SK-N-SH treated with all-trans-retinoic acid at 6 μM for 48 hours (cell line): ENCODE measurements at regions not wholly inside any gene's neighbourhood (a gene's known extent, or its start where the extent isn't known, plus 50 kb on each side); places are given as distances from the start of the nearest gene placed in this dataset.

Experiments
- ATAC-seq: fragments of 200-7000 bp; cut with Tn5 transposase; 3 replicates; pipeline ENCODE4 v1.9.1; 2020; ENCODE audit warnings: mild to moderate bottlenecking, moderate library complexity
- ARNTL ChIP-seq: fragments of 450-650 bp; formaldehyde crosslinking; IDR thresholded peaks from 2 replicates; pipeline ENCODE4 v1.5.0; 2020; ENCODE audit warnings: low read depth, mild to moderate bottlenecking, moderate library complexity, borderline replicate concordance
- BACH2 ChIP-seq: fragments of 250-450 bp; sonication (Bioruptor Pico); IDR thresholded peaks from 2 replicates; pipeline ENCODE4 v1.9.0; 2021; ENCODE audit warnings: mild to moderate bottlenecking, borderline replicate concordance
- CSDC2 ChIP-seq: fragments of 250-450 bp; sonication (Bioruptor Pico); IDR thresholded peaks from 2 replicates; pipeline ENCODE4 v1.5.0; 2020; ENCODE audit warnings: mild to moderate bottlenecking, moderate library complexity
- ESRRG ChIP-seq: fragments of 250-450 bp; sonication (Bioruptor Pico); IDR thresholded peaks from 2 replicates; pipeline ENCODE4 v1.6.1; 2021; ENCODE audit warnings: mild to moderate bottlenecking
- GLIS3 ChIP-seq: fragments of 250-450 bp; sonication (Bioruptor Pico); IDR thresholded peaks from 2 replicates; pipeline ENCODE4 v1.5.0; 2020; ENCODE audit warnings: mild to moderate bottlenecking, moderate library complexity
- ISL1 ChIP-seq: fragments of 250-450 bp; sonication (Bioruptor Pico); IDR thresholded peaks from 2 replicates; pipeline ENCODE4 v2.1.2; 2022; ENCODE audit warnings: mild to moderate bottlenecking, moderate library complexity
- OSR1 ChIP-seq: fragments of 250-450 bp; sonication (Bioruptor Pico); IDR thresholded peaks from 2 replicates; pipeline ENCODE4 v1.8.0; 2022; ENCODE audit warnings: moderate library complexity, mild to moderate bottlenecking, inconsistent platforms
- PPARA ChIP-seq: fragments of 250-450 bp; sonication (Bioruptor Pico); IDR thresholded peaks from 2 replicates; pipeline ENCODE4 v1.5.0; 2020; ENCODE audit warnings: mild to moderate bottlenecking, borderline replicate concordance
- RARB ChIP-seq: fragments of 250-450 bp; sonication (Bioruptor Pico); IDR thresholded peaks from 2 replicates; pipeline ENCODE4 v1.8.0; 2021; ENCODE audit warnings: mild to moderate bottlenecking, moderate library complexity
- SNAI2 ChIP-seq: fragments of 250-450 bp; sonication (Bioruptor Pico); IDR thresholded peaks from 2 replicates; pipeline ENCODE4 v1.5.0; 2020; ENCODE audit warnings: mild to moderate bottlenecking, moderate library complexity
- TCF4 ChIP-seq: fragments of 250-450 bp; sonication (Bioruptor Pico); IDR thresholded peaks from 2 replicates; pipeline ENCODE4 v1.8.0; 2021; ENCODE audit warnings: mild to moderate bottlenecking, moderate library complexity, borderline replicate concordance
- TOX ChIP-seq: fragments of 250-450 bp; sonication (Bioruptor Pico); IDR thresholded peaks from 2 replicates; pipeline ENCODE4 v1.8.0; 2021; ENCODE audit warnings: mild to moderate bottlenecking, moderate library complexity, borderline replicate concordance
- ZC3H10 ChIP-seq: fragments of 250-450 bp; sonication (Bioruptor Pico); IDR thresholded peaks from 2 replicates; pipeline ENCODE4 v1.5.1; 2021; ENCODE audit warnings: mild to moderate bottlenecking, moderate library complexity
- ZFP3 ChIP-seq: fragments of 250-450 bp; sonication (Bioruptor Pico); IDR thresholded peaks from 2 replicates; pipeline ENCODE4 v1.5.0; 2020; ENCODE audit warnings: mild to moderate bottlenecking, moderate library complexity
- ZFP30 ChIP-seq: fragments of 450-650 bp; formaldehyde crosslinking; IDR thresholded peaks from 2 replicates; pipeline ENCODE4 v1.5.0; 2022; ENCODE audit warnings: mild to moderate bottlenecking, moderate library complexity
- ZNF565 ChIP-seq: fragments of 450-650 bp; formaldehyde crosslinking; conservative IDR thresholded peaks from 2 replicates; pipeline ENCODE4 v1.5.0; 2020; ENCODE audit warnings: low read depth, mild to moderate bottlenecking, moderate library complexity
- ZNF8 ChIP-seq: fragments of 450-650 bp; formaldehyde crosslinking; IDR thresholded peaks from 2 replicates; pipeline ENCODE4 v1.5.0; 2020; ENCODE audit warnings: mild to moderate bottlenecking, moderate library complexity
- TF ChIP-seq, protein P1 (sequence below): fragments of 250-450 bp; sonication (Bioruptor Pico); IDR thresholded peaks from 2 replicates; pipeline ENCODE4 v1.5.1; 2020; ENCODE audit warnings: low read depth, mild to moderate bottlenecking, moderate library complexity
- TF ChIP-seq, protein P2 (sequence below): fragments of 250-450 bp; sonication (Bioruptor Pico); IDR thresholded peaks from 2 replicates; pipeline ENCODE4 v1.8.0; 2020; ENCODE audit warnings: mild to moderate bottlenecking, moderate library complexity, borderline replicate concordance
- TF ChIP-seq, protein P3 (sequence below): fragments of 250-450 bp; sonication (Bioruptor Pico); IDR thresholded peaks from 2 replicates; pipeline ENCODE4 v1.5.1; 2021; ENCODE audit warnings: mild to moderate bottlenecking, moderate library complexity
- TF ChIP-seq, protein P4 (sequence below): fragments of 250-450 bp; sonication (Bioruptor Pico); IDR thresholded peaks from 2 replicates; pipeline ENCODE4 v1.8.0; 2021; ENCODE audit warnings: low read depth, mild to moderate bottlenecking, moderate library complexity, borderline replicate concordance

DNA sequence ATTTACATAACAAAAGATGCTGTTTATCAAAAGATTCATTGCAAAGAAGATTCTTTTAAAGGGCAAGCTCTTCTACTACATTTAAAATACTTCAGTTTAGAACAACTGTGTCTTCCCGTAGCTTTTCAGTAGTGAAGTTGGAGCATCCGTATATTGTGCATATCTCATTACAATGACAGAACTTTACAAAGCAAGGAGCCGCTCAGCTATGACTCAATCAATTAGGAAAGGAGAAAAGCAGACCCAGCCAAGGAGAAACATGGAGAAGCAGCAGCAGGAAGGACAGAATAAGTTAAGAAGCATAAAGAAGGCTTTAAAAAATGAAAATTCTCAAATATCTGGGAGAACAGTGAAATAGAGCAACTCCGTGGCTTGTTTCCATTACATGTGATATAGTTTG lies 132.6 kb upstream of the SMLR1 start:
- ATAC-seq: peak; percentile 85

DNA sequence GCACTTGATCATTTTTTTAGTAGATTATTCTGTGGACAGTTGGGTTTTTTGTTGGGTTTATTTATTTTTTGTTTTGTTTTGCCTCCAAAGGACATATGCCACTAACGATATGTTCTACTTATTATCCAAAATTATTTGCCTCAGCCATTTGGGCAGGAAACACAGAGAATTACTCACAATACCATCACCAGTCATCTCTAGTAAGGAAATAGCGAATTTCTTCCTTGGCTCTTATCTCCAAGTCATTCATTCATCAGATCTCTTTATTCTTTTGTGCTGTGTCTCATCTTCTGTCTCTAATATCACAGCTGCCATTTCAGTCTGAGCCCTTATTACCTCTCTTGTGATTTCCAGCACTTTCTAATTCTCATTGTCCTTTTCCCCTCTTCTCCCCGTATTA lies 130.4 kb upstream of the SMLR1 start:
- TF ChIP-seq ISL1 (no peak), ESRRG (CRISPR knock-in tag) (no peak), ZFP30 (CRISPR knock-in tag) (no peak), ZFP3 (CRISPR knock-in tag) (no peak), PPARA (no peak), ZNF565 (no peak), OSR1 (no peak), TOX (no peak), BACH2 (CRISPR knock-in tag) (no peak), RARB (CRISPR knock-in tag) (no peak), CSDC2 (CRISPR knock-in tag) (no peak), ARNTL (CRISPR knock-in tag) (no peak)
- TF ChIP-seq, protein P1, sequence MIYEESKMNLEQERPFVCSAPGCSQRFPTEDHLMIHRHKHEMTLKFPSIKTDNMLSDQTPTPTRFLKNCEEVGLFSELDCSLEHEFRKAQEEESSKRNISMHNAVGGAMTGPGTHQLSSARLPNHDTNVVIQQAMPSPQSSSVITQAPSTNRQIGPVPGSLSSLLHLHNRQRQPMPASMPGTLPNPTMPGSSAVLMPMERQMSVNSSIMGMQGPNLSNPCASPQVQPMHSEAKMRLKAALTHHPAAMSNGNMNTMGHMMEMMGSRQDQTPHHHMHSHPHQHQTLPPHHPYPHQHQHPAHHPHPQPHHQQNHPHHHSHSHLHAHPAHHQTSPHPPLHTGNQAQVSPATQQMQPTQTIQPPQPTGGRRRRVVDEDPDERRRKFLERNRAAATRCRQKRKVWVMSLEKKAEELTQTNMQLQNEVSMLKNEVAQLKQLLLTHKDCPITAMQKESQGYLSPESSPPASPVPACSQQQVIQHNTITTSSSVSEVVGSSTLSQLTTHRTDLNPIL: no peak
- TF ChIP-seq, protein P2, sequence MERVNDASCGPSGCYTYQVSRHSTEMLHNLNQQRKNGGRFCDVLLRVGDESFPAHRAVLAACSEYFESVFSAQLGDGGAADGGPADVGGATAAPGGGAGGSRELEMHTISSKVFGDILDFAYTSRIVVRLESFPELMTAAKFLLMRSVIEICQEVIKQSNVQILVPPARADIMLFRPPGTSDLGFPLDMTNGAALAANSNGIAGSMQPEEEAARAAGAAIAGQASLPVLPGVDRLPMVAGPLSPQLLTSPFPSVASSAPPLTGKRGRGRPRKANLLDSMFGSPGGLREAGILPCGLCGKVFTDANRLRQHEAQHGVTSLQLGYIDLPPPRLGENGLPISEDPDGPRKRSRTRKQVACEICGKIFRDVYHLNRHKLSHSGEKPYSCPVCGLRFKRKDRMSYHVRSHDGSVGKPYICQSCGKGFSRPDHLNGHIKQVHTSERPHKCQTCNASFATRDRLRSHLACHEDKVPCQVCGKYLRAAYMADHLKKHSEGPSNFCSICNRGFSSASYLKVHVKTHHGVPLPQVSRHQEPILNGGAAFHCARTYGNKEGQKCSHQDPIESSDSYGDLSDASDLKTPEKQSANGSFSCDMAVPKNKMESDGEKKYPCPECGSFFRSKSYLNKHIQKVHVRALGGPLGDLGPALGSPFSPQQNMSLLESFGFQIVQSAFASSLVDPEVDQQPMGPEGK: no peak
- TF ChIP-seq, protein P3, sequence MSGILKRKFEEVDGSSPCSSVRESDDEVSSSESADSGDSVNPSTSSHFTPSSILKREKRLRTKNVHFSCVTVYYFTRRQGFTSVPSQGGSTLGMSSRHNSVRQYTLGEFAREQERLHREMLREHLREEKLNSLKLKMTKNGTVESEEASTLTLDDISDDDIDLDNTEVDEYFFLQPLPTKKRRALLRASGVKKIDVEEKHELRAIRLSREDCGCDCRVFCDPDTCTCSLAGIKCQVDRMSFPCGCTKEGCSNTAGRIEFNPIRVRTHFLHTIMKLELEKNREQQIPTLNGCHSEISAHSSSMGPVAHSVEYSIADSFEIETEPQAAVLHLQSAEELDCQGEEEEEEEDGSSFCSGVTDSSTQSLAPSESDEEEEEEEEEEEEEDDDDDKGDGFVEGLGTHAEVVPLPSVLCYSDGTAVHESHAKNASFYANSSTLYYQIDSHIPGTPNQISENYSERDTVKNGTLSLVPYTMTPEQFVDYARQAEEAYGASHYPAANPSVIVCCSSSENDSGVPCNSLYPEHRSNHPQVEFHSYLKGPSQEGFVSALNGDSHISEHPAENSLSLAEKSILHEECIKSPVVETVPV (CRISPR knock-in tag): no peak
- TF ChIP-seq, protein P4, sequence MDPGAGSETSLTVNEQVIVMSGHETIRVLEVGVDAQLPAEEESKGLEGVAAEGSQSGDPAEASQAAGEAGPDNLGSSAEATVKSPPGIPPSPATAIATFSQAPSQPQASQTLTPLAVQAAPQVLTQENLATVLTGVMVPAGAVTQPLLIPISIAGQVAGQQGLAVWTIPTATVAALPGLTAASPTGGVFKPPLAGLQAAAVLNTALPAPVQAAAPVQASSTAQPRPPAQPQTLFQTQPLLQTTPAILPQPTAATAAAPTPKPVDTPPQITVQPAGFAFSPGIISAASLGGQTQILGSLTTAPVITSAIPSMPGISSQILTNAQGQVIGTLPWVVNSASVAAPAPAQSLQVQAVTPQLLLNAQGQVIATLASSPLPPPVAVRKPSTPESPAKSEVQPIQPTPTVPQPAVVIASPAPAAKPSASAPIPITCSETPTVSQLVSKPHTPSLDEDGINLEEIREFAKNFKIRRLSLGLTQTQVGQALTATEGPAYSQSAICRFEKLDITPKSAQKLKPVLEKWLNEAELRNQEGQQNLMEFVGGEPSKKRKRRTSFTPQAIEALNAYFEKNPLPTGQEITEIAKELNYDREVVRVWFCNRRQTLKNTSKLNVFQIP: no peak
- TF ChIP-seq, all 23 proteins: peak for 0
- no peak for ATAC-seq

More for the DNA sequence above, 132.6 kb upstream of the SMLR1 start:
- TF ChIP-seq BACH2 (CRISPR knock-in tag): no peak
- TF ChIP-seq, protein P3 (CRISPR knock-in tag): no peak

DNA sequence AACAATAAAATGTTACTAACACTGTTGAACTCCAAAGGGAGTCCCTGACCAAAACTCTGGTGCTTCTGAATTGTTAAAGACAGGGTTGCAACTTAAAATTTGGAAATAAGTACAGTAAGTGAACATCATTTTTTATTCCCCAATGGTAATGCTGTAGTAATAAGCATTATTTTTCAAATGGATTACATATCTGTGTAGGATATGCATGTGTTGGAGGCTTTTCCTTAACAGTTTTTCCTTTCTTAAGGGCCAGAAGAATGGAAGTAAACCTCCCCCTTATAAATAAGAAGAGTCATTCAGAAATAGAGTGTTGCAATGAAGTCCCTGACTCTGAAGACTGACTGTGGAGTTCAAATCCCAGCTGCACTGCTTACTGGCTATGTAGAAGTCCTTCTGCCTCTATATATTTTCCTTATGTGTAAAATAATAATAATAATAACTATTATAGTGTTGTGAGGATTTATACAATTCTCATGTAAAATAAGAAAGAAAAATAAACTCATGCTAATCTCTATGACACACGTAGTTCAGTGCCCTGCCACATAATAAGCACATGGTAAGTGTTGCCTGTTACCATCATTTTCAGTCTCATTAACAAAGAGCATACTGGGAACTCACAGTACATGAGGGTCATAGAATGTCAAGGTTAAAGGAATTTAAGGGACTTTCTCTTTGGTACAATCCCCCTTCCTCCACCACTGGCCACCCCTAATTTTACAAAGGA lies 129.8 kb upstream of the SMLR1 start:
- peak; percentile 57 for ATAC-seq
- TF ChIP-seq ZNF8 (CRISPR knock-in tag) (no peak), ZC3H10 (CRISPR knock-in tag) (no peak), ARNTL (CRISPR knock-in tag) (no peak), SNAI2 (CRISPR knock-in tag) (no peak), RARB (CRISPR knock-in tag) (no peak), ESRRG (CRISPR knock-in tag) (no peak), TCF4 (CRISPR knock-in tag) (no peak), OSR1 (no peak), BACH2 (CRISPR knock-in tag) (no peak), GLIS3 (CRISPR knock-in tag) (no peak), CSDC2 (CRISPR knock-in tag) (no peak), TOX (no peak), ISL1 (no peak)
- TF ChIP-seq, protein P1: no peak
- TF ChIP-seq, all 23 proteins: peak for 0
